Epithelial cell of esophagus (primary cell): ENCODE measurements at regions not wholly inside any gene's neighbourhood (a gene's known extent, or its start where the extent isn't known, plus 50 kb on each side); places are given as distances from the start of the nearest gene placed in this dataset.
"Not testable (repeated sequence)": the region's sequence is repeated elsewhere in the genome, so short reads cannot be mapped to it uniquely, and the experiment has no call there.

ENCODE experiments used
- DNase-seq: peaks from one replicate; pipeline ENCODE4 v3.0.0; 2010; ENCODE audit warnings: low read depth
- H3K4me3 ChIP-seq: 2 replicates; pipeline ENCODE4 v1.5.1; 2011; ENCODE audit warnings: mild to moderate bottlenecking, low read length, control low read depth
- CTCF ChIP-seq: IDR thresholded peaks from 2 replicates; pipeline ENCODE4 v1.5.1; 2011; ENCODE audit warnings: low read depth, mild to moderate bottlenecking, low read length, control low read depth, inconsistent platforms; ENCODE audit not compliant: insufficient read depth; ENCODE audit errors: missing control alignments

- no peak for DNase-seq
- TF ChIP-seq CTCF = no peak
- H3K4me3 ChIP-seq = no peak overlapping the region
These were observed 59.5 kb upstream of the PPP2R3B start for GRCh38 chrX:446245-446644.

GRCh38 chrX:447052-447451 is 60.3 kb upstream of the PPP2R3B start:
- DNase-seq = no peak

GRCh38 chrX:451750-452149 is 65.0 kb upstream of the PPP2R3B start:
- DNase-seq, H3K4me3 ChIP-seq: not testable (repeated sequence)

More at GRCh38 chrX:447052-447451, 60.3 kb upstream of the PPP2R3B start:
- TF ChIP-seq CTCF = no peak
- H3K4me3 ChIP-seq = no peak overlapping the region

GRCh38 chrX:452598-452997 is 65.9 kb upstream of the PPP2R3B start:
- no peak for TF ChIP-seq CTCF
- H3K4me3 ChIP-seq = no peak overlapping the region
- no peak for DNase-seq

GRCh38 chrX:454514-454913 is 67.8 kb upstream of the PPP2R3B start:
- not testable (repeated sequence) for DNase-seq, H3K4me3 ChIP-seq

GRCh38 chrX:455199-455598 is 68.5 kb upstream of the PPP2R3B start:
- no peak for TF ChIP-seq CTCF
- no peak overlapping the region for H3K4me3 ChIP-seq
- no peak for DNase-seq

- TF ChIP-seq CTCF = no peak
- H3K4me3 ChIP-seq = no peak overlapping the region
- no peak for DNase-seq
These were observed 69.0 kb upstream of the PPP2R3B start for GRCh38 chrX:455673-456072.

- no peak overlapping the region for H3K4me3 ChIP-seq
- DNase-seq = no peak
- TF ChIP-seq CTCF = no peak
These were observed 69.4 kb upstream of the PPP2R3B start for GRCh38 chrX:456146-456545.
